HFF-Myc (cell line): ENCODE measurements at regions not wholly inside any gene's neighbourhood (a gene's known extent, or its start where the extent isn't known, plus 50 kb on each side); places are given as distances from the start of the nearest gene placed in this dataset.

ENCODE experiments used
- DNase-seq: peaks from one replicate; pipeline ENCODE4 v3.0.0-alpha.2; 2011; ENCODE audit warnings: low read depth; ENCODE audit errors: extremely low read depth
- H3K4me3 ChIP-seq: replicated peaks from 2 replicates; pipeline ENCODE4 v1.5.1; 2011; ENCODE audit warnings: low read depth, mild to moderate bottlenecking, control low read depth, low read length
- CTCF ChIP-seq: IDR thresholded peaks from 2 replicates; pipeline ENCODE4 v1.5.1; 2012; ENCODE audit warnings: mild to moderate bottlenecking, low read depth, low read length, control low read depth; ENCODE audit errors: missing control alignments

GRCh38 chr12:75900781-75901254 lies 130.8 kb downstream of the PHLDA1 start:
- DNase-seq = no peak
- H3K4me3 ChIP-seq = no peak overlapping the region
- no peak for TF ChIP-seq CTCF

GRCh38 chr12:75900226-75900625 lies 131.3 kb downstream of the PHLDA1 start:
- no peak overlapping the region for H3K4me3 ChIP-seq
- no peak for DNase-seq
- no peak for TF ChIP-seq CTCF

GRCh38 chr12:75894965-75895754 lies 136.4 kb downstream of the PHLDA1 start:
- TF ChIP-seq CTCF = no peak
- DNase-seq = no peak
- H3K4me3 ChIP-seq = no peak overlapping the region

GRCh38 chr12:75893765-75894164 lies 137.8 kb downstream of the PHLDA1 start:
- no peak for DNase-seq
- H3K4me3 ChIP-seq = no peak overlapping the region
- TF ChIP-seq CTCF = no peak

- H3K4me3 ChIP-seq = no peak overlapping the region
- DNase-seq = no peak
- no peak for TF ChIP-seq CTCF
Observed at GRCh38 chr12:75892731-75893408, 138.7 kb downstream of the PHLDA1 start.

GRCh38 chr12:75891072-75891471 lies 140.5 kb downstream of the PHLDA1 start:
- no peak overlapping the region for H3K4me3 ChIP-seq
- DNase-seq = no peak
- TF ChIP-seq CTCF = no peak
